OCI-LY7 (cell line): ENCODE measurements at regions not wholly inside any gene's neighbourhood (a gene's known extent, or its start where the extent isn't known, plus 50 kb on each side); places are given as distances from the start of the nearest gene placed in this dataset.

Source experiments
- CTCF ChIP-seq: fragments of 200-600 bp; sonication (generic); conservative IDR thresholded peaks from 2 replicates; pipeline ENCODE4 v1.5.1; 2014; ENCODE audit warnings: mild to moderate bottlenecking, antibody characterized with exemption, low read length, moderate library complexity, mixed read lengths
- EZH2phosphoT487 ChIP-seq: fragments of 200-600 bp; sonication (generic); IDR thresholded peaks from 2 replicates; pipeline ENCODE4 v1.6.1; 2018; ENCODE audit warnings: low read depth, borderline replicate concordance, mild to moderate bottlenecking, mixed run types, antibody characterized with exemption, low read length, moderate library complexity, mixed read lengths

- TF ChIP-seq CTCF: no peak
- TF ChIP-seq EZH2phosphoT487: no peak
Measured at GRCh38 chr9:80009204-80009603, 437.4 kb downstream of the TLE4 start.
